ENCODE measurements at regions not wholly inside any gene's neighbourhood (a gene's known extent, or its start where the extent isn't known, plus 50 kb on each side); places are given as distances from the start of the nearest gene placed in this dataset.

DNA sequence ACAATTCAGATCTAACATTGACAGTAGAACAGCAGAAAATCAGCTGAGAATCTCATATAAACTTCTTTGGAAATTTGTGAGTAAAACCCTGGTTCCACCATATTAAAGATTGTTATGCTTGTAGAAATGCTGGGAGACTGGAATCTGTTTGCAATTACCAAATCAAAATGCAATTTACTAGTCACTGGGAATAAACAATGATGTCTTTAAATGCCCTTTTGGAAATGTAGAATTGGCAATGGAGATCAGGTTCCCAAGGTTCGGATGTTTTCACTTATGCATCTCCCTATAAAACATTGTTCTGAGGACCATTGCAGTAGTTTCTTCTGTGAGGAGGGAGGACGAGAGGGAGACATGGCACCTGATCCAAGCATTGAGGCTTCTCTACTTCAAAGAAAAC is 384.4 kb downstream of the TMEM167A start:
- Histone ChIP-seq H3K27me3 (replicated peaks; ENCODE audit: insufficient read depth, low read length) (no peaks in the 10 kb centered on the region), H3F3A (ENCODE audit: insufficient read depth, low read length) (no peaks in the 10 kb centered on the region), H3K36me3 (replicated peaks; ENCODE audit: insufficient read depth, low read length) (no peaks in the 10 kb centered on the region), H3K27ac (ENCODE audit: low read length) (no peak overlapping the region), H4K20me1 (ENCODE audit: insufficient read depth, low read length) (no peaks in the 10 kb centered on the region), H3K9me2 (replicated peaks; ENCODE audit: insufficient read depth, low read length) (no peaks in the 10 kb centered on the region), H3K9me3 (replicated peaks; ENCODE audit: insufficient read depth, low read length) (no peaks in the 10 kb centered on the region), H3K9ac (ENCODE audit: low read length) (no peak overlapping the region), H3K4me1 (ENCODE audit: low read length) (no peaks in the 10 kb centered on the region), H3K4me2 (ENCODE audit: low read depth, low read length) (no peak overlapping the region), H2AFZ (ENCODE audit: low read length) (no peak overlapping the region), H3K4me3 (ENCODE audit: low read length) (no peak overlapping the region), H3K79me2 (ENCODE audit: low read length) (no peaks in the 10 kb centered on the region)
- DNase-seq, result no peak
- TF ChIP-seq EZH2phosphoT487 (IDR thresholded peaks at IDR 0.05; ENCODE audit: low read length) (no peak), EZH2 (optimal IDR thresholded peaks at IDR 0.05; ENCODE audit: low read depth, low read length) (no peak)
- TF ChIP-seq, protein P1, sequence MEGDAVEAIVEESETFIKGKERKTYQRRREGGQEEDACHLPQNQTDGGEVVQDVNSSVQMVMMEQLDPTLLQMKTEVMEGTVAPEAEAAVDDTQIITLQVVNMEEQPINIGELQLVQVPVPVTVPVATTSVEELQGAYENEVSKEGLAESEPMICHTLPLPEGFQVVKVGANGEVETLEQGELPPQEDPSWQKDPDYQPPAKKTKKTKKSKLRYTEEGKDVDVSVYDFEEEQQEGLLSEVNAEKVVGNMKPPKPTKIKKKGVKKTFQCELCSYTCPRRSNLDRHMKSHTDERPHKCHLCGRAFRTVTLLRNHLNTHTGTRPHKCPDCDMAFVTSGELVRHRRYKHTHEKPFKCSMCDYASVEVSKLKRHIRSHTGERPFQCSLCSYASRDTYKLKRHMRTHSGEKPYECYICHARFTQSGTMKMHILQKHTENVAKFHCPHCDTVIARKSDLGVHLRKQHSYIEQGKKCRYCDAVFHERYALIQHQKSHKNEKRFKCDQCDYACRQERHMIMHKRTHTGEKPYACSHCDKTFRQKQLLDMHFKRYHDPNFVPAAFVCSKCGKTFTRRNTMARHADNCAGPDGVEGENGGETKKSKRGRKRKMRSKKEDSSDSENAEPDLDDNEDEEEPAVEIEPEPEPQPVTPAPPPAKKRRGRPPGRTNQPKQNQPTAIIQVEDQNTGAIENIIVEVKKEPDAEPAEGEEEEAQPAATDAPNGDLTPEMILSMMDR (IDR thresholded peaks at IDR 0.05; ENCODE audit: low read length), result no peak

DNA sequence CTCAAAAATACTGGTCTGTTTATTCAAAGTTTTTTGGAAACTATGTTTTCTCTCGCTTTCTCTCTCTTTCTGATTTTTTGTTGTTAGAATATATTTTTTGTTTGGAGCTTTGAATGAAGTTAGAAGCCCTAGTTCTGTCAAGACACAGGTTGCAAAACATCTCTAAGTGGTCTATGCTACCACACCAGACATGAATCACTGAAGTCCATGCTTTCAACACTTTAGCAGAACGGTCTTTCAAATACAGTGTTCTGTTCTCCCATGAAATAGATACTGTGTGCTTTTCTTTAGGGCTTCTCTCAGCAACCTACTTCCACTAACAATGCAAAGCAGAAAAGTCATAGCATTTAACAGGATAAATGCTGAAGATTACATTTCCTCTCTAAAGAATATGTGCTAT is 392.5 kb downstream of the TMEM167A start:
- H3K4me2 ChIP-seq (ENCODE audit: low read depth, low read length), result no peak overlapping the region
- no peaks in the 10 kb centered on the region for H3F3A ChIP-seq (ENCODE audit: insufficient read depth, low read length)
- no peak for DNase-seq
- no peak overlapping the region for H3K4me3 ChIP-seq (ENCODE audit: low read length)
- no peak for TF ChIP-seq EZH2phosphoT487 (IDR thresholded peaks at IDR 0.05; ENCODE audit: low read length)
- TF ChIP-seq EZH2 (optimal IDR thresholded peaks at IDR 0.05; ENCODE audit: low read depth, low read length), result no peak
- TF ChIP-seq, protein P1 (IDR thresholded peaks at IDR 0.05; ENCODE audit: low read length), result no peak
- H3K4me1 ChIP-seq (ENCODE audit: low read length), result no peaks in the 10 kb centered on the region
- no peaks in the 10 kb centered on the region for H3K36me3 ChIP-seq (replicated peaks; ENCODE audit: insufficient read depth, low read length)
- no peaks in the 10 kb centered on the region for H3K27me3 ChIP-seq (replicated peaks; ENCODE audit: insufficient read depth, low read length)
- no peak overlapping the region for H3K27ac ChIP-seq (ENCODE audit: low read length)
- H3K79me2 ChIP-seq (ENCODE audit: low read length), result no peaks in the 10 kb centered on the region
- H3K9me3 ChIP-seq (replicated peaks; ENCODE audit: insufficient read depth, low read length), result no peaks in the 10 kb centered on the region
- H3K9ac ChIP-seq (ENCODE audit: low read length), result no peak overlapping the region
- no peaks in the 10 kb centered on the region for H4K20me1 ChIP-seq (ENCODE audit: insufficient read depth, low read length)
- H2AFZ ChIP-seq (ENCODE audit: low read length), result no peak overlapping the region
- no peaks in the 10 kb centered on the region for H3K9me2 ChIP-seq (replicated peaks; ENCODE audit: insufficient read depth, low read length)

DNA sequence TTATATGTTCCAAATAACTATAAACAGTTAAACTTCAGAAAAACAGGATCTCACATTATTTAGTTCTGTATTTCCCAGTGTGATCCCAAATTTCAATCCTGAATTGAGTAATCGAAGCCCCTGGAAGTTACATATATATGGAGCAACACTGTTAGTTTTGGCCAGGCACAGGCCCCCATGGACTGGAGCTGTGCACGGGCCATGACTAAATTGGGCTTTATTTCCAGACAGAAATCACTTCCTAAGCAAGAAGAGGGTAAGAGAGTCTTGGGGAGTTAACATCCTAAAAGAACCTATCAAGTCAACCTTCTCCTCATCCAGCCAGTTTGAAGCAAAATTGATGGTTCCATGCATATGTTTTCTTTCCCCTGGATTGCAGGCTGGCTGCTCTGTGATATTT is 393.0 kb downstream of the TMEM167A start:
- Histone ChIP-seq H3K9me3 (replicated peaks; ENCODE audit: insufficient read depth, low read length) (no peaks in the 10 kb centered on the region), H3K4me1 (ENCODE audit: low read length) (no peaks in the 10 kb centered on the region), H3K79me2 (ENCODE audit: low read length) (no peaks in the 10 kb centered on the region), H3K27me3 (replicated peaks; ENCODE audit: insufficient read depth, low read length) (no peaks in the 10 kb centered on the region), H3K4me2 (ENCODE audit: low read depth, low read length) (no peak overlapping the region), H2AFZ (ENCODE audit: low read length) (no peak overlapping the region), H3K4me3 (ENCODE audit: low read length) (no peak overlapping the region), H3K9ac (ENCODE audit: low read length) (no peak overlapping the region), H3F3A (ENCODE audit: insufficient read depth, low read length) (no peaks in the 10 kb centered on the region), H3K9me2 (replicated peaks; ENCODE audit: insufficient read depth, low read length) (no peaks in the 10 kb centered on the region), H3K36me3 (replicated peaks; ENCODE audit: insufficient read depth, low read length) (no peaks in the 10 kb centered on the region), H4K20me1 (ENCODE audit: insufficient read depth, low read length) (no peaks in the 10 kb centered on the region), H3K27ac (ENCODE audit: low read length) (no peak overlapping the region)
- no peak for DNase-seq
- TF ChIP-seq EZH2phosphoT487 (IDR thresholded peaks at IDR 0.05; ENCODE audit: low read length) (no peak), EZH2 (optimal IDR thresholded peaks at IDR 0.05; ENCODE audit: low read depth, low read length) (no peak)
- TF ChIP-seq, protein P1 (IDR thresholded peaks at IDR 0.05; ENCODE audit: low read length), result no peak

All from MM.1S (cell line).